ENCODE measurements at regions not wholly inside any gene's neighbourhood (a gene's known extent, or its start where the extent isn't known, plus 50 kb on each side); places are given as distances from the start of the nearest gene placed in this dataset.
"Not testable (repeated sequence)": the region's sequence is repeated elsewhere in the genome, so short reads cannot be mapped to it uniquely, and the experiment has no call there.

DNA sequence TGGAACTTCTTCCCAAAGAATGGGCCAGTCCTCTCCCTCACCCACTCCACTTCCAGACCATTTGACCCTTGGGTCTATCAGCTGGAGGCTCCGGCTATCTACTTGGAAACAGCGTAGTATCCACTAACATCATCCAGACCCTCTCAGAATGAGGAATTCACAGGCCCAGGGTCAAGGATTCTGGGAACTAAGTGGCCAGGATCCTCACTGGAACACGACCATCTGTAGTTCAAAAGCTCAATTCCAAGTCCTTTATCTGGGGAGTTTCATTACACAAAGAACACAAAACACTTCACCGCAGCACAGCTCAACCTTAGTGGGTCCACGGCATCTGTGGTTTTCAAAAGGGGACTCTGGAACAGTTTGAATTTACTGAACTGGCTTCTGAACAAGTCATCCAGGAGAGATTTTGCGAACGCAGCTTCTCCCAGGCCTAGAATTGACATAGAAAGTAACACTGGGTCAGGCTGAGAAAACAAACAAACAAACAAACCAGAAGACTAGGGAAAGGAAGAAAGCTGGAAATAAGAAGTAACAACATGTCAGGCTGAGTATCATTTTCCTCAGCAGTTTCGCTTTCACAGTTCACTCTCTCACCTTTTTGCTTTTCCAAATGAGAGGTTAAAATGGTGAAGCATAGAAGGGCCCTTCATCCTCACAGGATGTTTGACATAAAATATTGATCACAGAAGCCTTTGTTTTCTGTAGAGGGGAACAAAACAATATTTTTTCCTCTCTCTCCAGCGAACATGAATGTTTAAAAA lies 57.6 kb upstream of the USP6NL start:
- no peak for DNase-seq (ENCODE audit: low spot score in 2 of 2)
- intact Hi-C loops (cut with DNase I; ENCODE audit: low total_unique reads) = no loop called here

DNA sequence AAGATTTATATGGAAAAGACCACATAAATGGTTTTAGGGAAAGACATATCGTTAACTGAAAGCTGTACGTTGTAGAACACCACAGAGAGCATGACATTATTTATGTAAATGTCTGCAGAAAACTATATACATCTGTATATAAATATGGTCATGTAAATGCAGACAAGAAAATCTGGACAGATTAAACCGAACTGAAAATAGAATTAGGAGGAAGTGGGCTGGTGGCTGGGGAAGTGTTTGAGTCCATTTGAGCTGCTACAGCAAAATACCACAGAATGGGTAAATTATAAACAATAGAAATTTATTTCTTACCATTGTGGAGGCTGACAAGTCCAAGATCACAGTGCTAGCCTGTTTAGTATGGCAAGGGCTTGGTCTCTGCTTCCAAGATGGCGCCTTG lies 56.3 kb upstream of the USP6NL start:
- H3K36me3 ChIP-seq = no peaks in the 10 kb centered on the region
- H3K4me1 ChIP-seq = no peaks in the 10 kb centered on the region
- TF ChIP-seq POLR2A (IDR thresholded peaks at IDR 0.05) = no peak
- TF ChIP-seq, protein P1, sequence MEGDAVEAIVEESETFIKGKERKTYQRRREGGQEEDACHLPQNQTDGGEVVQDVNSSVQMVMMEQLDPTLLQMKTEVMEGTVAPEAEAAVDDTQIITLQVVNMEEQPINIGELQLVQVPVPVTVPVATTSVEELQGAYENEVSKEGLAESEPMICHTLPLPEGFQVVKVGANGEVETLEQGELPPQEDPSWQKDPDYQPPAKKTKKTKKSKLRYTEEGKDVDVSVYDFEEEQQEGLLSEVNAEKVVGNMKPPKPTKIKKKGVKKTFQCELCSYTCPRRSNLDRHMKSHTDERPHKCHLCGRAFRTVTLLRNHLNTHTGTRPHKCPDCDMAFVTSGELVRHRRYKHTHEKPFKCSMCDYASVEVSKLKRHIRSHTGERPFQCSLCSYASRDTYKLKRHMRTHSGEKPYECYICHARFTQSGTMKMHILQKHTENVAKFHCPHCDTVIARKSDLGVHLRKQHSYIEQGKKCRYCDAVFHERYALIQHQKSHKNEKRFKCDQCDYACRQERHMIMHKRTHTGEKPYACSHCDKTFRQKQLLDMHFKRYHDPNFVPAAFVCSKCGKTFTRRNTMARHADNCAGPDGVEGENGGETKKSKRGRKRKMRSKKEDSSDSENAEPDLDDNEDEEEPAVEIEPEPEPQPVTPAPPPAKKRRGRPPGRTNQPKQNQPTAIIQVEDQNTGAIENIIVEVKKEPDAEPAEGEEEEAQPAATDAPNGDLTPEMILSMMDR (IDR thresholded peaks at IDR 0.05) = no peak
- no peak for TF ChIP-seq POLR2AphosphoS5 (IDR thresholded peaks at IDR 0.05)
- DNase-seq (ENCODE audit: low spot score in 2 of 2) = no peak
- intact Hi-C loops (cut with DNase I; ENCODE audit: low total_unique reads) = no loop called here
- H3K27me3 ChIP-seq = no peaks in the 10 kb centered on the region
- no peaks in the 10 kb centered on the region for H3K9me3 ChIP-seq
- H3K27ac ChIP-seq = no peak overlapping the region
- H3K4me3 ChIP-seq = no peak overlapping the region

More for the DNA sequence above, 57.6 kb upstream of the USP6NL start:
- no peaks in the 10 kb centered on the region for H3K4me1 ChIP-seq
- no peak overlapping the region for H3K4me3 ChIP-seq
- no peaks in the 10 kb centered on the region for H3K36me3 ChIP-seq
- H3K9me3 ChIP-seq = no peaks in the 10 kb centered on the region
- H3K27me3 ChIP-seq = no peaks in the 10 kb centered on the region
- H3K27ac ChIP-seq = no peak overlapping the region
- TF ChIP-seq, protein P1 (IDR thresholded peaks at IDR 0.05) = no peak
- TF ChIP-seq POLR2AphosphoS5 (IDR thresholded peaks at IDR 0.05) (no peak), POLR2A (IDR thresholded peaks at IDR 0.05) (no peak)

DNA sequence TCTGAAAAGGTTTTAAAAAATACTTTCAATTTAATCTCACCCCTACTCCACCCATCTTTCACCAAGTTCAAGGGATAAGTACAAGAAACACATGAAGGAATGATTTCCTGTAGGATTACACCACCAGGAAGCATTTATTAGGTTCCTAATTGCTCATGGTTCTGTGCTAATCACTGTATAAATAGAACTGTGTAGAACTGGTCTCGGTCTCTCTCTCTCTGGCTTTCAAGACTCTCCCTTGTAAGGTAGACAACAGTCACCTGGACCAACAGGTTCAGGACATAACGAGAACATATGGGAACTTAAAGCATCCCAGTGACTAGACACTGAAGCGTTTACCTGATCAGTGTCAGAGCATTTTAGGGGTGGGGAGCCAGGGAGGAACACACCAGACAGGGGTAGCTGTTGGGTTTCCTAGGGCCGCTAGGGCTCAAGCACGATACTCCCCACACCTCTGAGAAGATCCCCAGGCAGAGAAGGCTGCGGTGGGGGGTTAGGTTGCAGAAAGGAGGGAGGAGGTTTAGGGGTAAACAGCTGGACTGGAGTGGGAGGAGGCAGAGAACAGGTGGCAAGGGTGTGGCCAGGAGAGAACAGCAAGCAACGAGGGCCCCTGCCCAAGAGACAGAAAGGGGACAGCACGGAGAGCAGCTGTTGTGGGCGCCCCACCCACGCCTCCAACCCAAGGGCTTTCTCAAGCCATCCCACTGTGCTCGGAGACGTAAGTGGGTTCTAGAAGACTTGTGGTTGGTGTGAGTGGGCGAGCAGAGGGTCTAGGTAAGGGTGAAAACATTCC lies 52.5 kb upstream of the USP6NL start:
- no peaks in the 10 kb centered on the region for H3K36me3 ChIP-seq
- H3K27ac ChIP-seq = no peak overlapping the region
- H3K4me1 ChIP-seq = no peaks in the 10 kb centered on the region
- TF ChIP-seq, protein P1 (IDR thresholded peaks at IDR 0.05) = no peak
- TF ChIP-seq POLR2A (IDR thresholded peaks at IDR 0.05) = no peak
- no peak for TF ChIP-seq POLR2AphosphoS5 (IDR thresholded peaks at IDR 0.05)
- no peak for DNase-seq (ENCODE audit: low spot score in 2 of 2)
- H3K4me3 ChIP-seq = no peak overlapping the region
- intact Hi-C loops (cut with DNase I; ENCODE audit: low total_unique reads) = no loop called here
- no peaks in the 10 kb centered on the region for H3K9me3 ChIP-seq
- no peaks in the 10 kb centered on the region for H3K27me3 ChIP-seq

DNA sequence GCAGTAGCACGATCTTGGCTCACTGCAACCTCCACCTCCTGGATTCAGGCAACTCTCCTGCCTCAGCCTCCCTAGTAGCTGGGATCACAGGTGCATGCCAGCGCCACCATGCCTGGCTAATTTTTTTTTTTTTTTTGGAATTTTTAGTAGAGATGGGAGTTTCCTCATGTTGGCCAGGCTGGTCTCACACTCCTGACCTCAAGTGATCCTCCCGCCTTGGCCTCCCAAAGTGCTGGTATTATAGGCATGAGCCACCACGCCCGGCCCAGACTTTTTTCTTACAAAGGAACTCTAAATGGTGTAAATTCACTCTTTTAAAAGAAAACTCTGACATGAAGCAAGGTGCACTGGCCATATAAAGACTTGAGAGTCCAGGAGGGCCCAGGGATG lies 51.7 kb upstream of the USP6NL start:
- DNase-seq (ENCODE audit: low spot score in 2 of 2); H3K36me3 ChIP-seq; H3K4me1 ChIP-seq; H3K9me3 ChIP-seq; intact Hi-C loops (cut with DNase I; ENCODE audit: low total_unique reads); H3K27ac ChIP-seq; H3K4me3 ChIP-seq; H3K27me3 ChIP-seq: not testable (repeated sequence)

DNA sequence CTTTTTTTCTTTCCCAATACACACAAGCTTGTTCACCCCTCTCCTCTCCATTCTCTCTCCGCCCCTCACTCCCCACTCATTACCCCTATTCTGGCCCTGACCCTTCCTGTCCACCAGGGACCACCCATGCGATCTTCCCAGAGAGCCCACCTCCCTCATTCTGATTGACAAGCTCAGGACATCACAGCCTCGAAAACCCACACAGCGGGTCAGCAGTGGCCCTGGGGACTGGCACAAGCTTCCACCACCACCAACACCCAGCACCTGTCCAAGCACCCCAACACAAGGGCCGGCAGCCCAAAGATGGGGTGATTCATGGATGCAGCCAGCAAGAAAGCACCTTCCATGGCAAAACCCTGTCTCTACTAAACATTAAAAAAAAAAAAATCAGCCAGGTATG lies 50.0 kb upstream of the USP6NL start:
- intact Hi-C loops (cut with DNase I; ENCODE audit: low total_unique reads) = no loop called here
- no peak for DNase-seq (ENCODE audit: low spot score in 2 of 2)
- TF ChIP-seq, protein P1 (IDR thresholded peaks at IDR 0.05) = no peak
- TF ChIP-seq POLR2AphosphoS5 (IDR thresholded peaks at IDR 0.05) (no peak), POLR2A (IDR thresholded peaks at IDR 0.05) (no peak)
- no peaks in the 10 kb centered on the region for H3K9me3 ChIP-seq
- no peaks in the 10 kb centered on the region for H3K27me3 ChIP-seq
- H3K4me1 ChIP-seq = no peaks in the 10 kb centered on the region
- no peak overlapping the region for H3K27ac ChIP-seq
- H3K4me3 ChIP-seq = no peak overlapping the region
- H3K36me3 ChIP-seq = no peaks in the 10 kb centered on the region
